GM19025 (cell line): ENCODE measurements at regions not wholly inside any gene's neighbourhood (a gene's known extent, or its start where the extent isn't known, plus 50 kb on each side); places are given as distances from the start of the nearest gene placed in this dataset.

Source experiments
- ATAC-seq: cut with Tn5 transposase; IDR thresholded peaks from one replicate; pipeline ENCODE4 v1.9.1; 2021; ENCODE audit warnings: mild to moderate bottlenecking, low read depth, moderate library complexity; ENCODE audit not compliant: unreplicated experiment

GRCh38 chr21:20522611-20523010 lies 475.6 kb upstream of the NCAM2 start:
- ATAC-seq, result no peak

GRCh38 chr21:20523191-20523590 lies 475.0 kb upstream of the NCAM2 start:
- ATAC-seq, result no peak

DNA sequence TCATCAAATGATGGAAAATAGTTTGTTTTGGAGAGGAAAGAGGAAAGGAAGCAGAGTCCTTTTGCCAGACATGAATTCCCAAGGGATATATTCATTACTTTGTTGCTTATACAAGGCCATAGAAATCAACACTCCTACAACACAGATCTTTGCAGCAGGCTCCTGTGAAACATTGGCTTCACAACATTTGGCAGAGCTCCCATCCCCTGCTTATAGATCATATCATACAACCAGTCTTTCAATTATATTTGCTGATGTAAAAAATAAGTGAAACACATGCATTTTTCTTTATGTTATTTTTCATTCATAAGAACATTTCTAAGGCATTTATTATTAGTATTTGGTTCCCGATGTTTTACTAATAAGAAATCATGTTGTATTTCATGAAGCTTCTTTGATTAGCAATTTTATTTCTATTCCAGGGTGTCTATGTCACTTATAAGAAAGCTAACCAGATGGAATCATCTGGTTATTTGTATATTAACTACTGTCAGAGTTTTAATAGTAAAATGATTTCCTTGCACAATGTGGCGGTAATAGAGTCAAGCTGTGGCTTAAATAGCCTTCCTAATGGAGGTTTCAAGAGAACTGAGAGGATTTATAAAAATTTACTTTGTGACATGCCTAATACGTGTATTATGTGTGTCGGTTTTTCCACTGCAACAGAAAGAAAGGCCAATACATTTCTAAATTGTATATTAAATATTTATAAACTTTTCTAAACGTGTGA lies 470.3 kb upstream of the NCAM2 start:
- ATAC-seq, result no peak

DNA sequence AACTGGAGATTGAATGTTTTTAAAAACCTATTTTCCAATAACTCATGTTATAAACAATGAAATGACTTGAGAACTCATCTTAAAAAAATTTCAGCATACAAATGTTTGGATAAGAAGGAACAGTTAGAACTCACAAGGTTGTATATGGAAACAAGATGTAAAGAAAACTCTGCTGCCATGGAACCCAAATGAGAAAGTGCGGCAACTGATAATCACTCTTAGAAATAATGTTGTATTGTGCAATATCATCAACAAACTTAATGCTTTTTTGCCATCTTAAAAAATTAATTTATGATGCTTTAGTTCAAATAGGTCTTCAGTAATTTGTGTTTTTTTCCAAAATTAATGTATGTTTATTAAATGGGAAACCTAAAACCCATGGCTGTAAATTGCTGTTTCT lies 461.1 kb upstream of the NCAM2 start:
- ATAC-seq, result no peak

- no peak for ATAC-seq
Measured at GRCh38 chr21:20538039-20538658, 460.1 kb upstream of the NCAM2 start.

DNA sequence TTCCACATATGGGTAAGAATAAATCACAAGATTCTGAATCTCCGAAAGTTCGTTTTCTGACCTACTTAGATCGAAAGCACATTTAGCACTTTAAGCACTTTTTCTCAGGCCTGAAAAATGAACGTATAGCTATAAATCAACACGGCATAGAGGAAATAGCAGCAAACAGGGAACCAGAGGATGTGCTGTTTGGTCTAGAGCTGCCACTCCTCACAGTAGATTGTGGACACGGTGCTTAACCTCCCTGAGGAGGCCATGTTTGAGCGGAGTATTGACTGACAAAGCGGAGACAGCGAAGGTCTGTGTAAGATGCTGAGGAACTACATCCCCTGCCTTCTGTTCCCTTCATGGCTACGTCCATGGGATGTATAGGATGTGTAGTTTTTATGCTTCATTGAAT lies 452.8 kb upstream of the NCAM2 start:
- no peak for ATAC-seq

DNA sequence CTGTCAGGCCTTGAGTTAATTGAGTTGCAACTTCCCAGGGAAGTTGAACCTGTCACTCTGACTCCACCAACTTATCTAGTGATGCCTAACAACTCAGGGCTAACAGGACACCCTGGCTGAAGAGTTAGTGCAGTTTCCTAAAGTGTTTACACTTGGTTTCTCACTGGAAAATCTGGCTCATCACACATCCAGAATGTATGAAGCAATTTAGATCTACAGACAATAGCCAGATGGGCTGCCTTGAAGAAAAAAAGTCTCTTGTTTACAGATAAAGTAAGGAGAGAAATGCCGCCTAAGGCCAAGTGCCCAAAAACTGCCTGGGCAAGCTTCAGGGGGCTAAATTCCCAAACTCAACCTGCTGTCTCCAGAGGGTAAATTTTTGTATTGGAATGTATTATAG lies 446.3 kb upstream of the NCAM2 start:
- ATAC-seq, result no peak

- no peak for ATAC-seq
Measured at GRCh38 chr21:20554785-20555184, 443.4 kb upstream of the NCAM2 start.

- ATAC-seq, result no peak
Measured at GRCh38 chr21:20570824-20571232, 427.4 kb upstream of the NCAM2 start.

DNA sequence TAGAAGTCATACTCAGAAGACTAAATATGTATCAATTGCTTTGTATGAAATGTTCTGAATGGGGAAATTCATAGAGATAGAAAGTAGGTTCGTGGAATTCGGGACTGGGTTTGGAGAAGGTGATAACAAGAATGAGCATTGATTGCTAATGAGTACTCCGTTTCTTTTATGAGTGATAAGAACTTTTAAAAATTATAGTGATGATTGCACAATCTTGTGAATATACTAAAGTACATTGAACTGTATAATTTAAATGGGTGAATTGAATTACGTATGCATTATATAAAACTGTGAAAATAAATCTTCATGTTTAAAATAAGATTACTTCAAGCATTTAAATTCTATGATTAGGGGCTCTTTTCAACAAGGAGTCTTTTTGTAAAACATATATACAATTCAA lies 425.6 kb upstream of the NCAM2 start:
- ATAC-seq, result no peak

- ATAC-seq, result no peak
Measured at GRCh38 chr21:20581361-20581760, 416.8 kb upstream of the NCAM2 start.

DNA sequence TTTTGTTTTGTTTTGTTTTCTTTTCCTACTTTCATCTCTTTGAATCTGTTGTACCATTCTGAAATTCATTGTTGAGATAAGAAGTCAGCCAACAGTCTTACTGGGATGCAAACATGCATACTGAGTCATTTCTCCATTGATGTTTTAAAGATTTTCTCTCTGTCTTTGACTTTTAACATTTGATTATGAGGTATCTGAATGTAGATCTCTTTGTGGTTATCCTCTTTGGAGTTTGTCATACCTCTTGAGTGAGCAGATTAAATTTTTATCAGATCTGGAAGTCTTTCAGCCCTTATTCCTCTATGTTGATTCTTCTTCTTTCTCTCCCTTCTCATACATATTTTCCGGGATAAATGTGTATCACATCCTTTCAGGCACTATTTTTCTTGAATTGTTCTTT lies 406.9 kb upstream of the NCAM2 start:
- ATAC-seq, result no peak

GRCh38 chr21:20592463-20592862 lies 405.7 kb upstream of the NCAM2 start:
- ATAC-seq, result no peak

GRCh38 chr21:20603236-20603635 lies 395.0 kb upstream of the NCAM2 start:
- no peak for ATAC-seq

GRCh38 chr21:20611008-20611407 lies 387.2 kb upstream of the NCAM2 start:
- ATAC-seq, result no peak

- ATAC-seq, result no peak
Measured at GRCh38 chr21:20613654-20614053, 384.6 kb upstream of the NCAM2 start.

DNA sequence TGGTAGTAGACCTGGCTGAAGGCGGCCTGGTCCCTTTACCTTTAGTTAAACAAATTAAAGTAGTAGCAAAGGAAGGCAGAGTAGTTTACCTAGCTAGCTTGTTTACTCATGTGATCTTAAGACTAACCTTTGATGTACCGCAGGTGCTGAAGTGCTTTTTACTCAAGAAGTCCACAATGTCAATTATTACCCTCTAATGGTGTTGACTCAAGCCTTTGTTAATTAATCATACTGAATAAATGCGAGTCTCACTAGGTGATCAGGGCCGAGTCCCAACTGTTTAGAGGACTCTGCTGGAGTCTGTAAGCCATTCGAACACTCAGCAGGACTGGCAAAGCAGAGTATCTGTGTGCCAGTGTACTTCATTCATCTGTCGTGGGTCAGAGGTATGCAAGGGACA lies 381.1 kb upstream of the NCAM2 start:
- ATAC-seq, result no peak

GRCh38 chr21:20618878-20619277 lies 379.3 kb upstream of the NCAM2 start:
- no peak for ATAC-seq

- no peak for ATAC-seq
Measured at GRCh38 chr21:20627594-20627993, 370.6 kb upstream of the NCAM2 start.

DNA sequence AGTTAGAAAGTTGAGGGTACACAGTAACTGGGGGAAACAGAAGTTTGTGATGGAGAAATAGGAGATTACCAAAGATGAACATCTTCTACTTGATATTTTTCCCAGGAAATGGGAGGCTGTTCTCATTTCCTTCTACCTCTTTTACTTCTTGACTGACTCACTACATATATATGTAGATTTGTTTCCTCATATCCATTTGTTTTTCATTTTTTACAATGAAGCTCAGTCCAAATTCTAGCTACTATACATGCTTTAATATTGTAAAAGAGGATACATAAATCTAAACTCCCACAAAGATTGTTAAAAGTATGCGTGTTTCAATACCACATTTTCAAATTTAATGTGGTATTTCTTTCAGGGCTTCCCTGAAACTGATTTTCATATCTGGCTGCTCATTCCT lies 366.6 kb upstream of the NCAM2 start:
- no peak for ATAC-seq

DNA sequence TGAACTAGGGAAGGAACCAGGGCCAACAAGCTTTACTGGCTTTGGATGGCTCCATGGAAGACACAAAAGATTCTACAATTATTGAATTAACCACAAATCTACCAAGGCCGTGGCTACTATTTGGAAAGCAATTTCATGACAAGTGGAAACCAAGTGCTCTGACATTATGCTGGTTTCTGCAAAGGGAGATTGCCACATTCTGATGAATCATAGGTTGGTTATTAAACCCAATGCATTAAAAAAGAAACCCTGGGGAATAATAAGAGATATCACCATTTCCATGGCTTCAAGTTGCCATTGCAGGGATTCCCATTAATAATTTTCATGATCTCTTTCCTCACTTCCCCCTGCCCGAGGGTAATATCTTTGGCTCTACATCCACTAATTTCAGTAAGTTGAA lies 359.2 kb upstream of the NCAM2 start:
- ATAC-seq, result no peak

GRCh38 chr21:20641241-20641640 lies 357.0 kb upstream of the NCAM2 start:
- no peak for ATAC-seq
